Astrocyte (in vitro differentiated cells and primary cell): ENCODE measurements at regions not wholly inside any gene's neighbourhood (a gene's known extent, or its start where the extent isn't known, plus 50 kb on each side); places are given as distances from the start of the nearest gene placed in this dataset.

Experiments used
- CTCF ChIP-seq: IDR thresholded peaks from 2 replicates; pipeline ENCODE4 v1.5.1; 2011; ENCODE audit warnings: low read depth, mild to moderate bottlenecking, inconsistent platforms, low read length, moderate library complexity; ENCODE audit not compliant: insufficient read depth
- EZH2 ChIP-seq: IDR thresholded peaks from 2 replicates; pipeline ENCODE4 v1.6.1; 2012; ENCODE audit warnings: mild to moderate bottlenecking, low read length, inconsistent platforms; ENCODE audit not compliant: insufficient read depth

GRCh38 chr12:47024463-47024862 is 55.0 kb upstream of the PCED1B start:
- TF ChIP-seq CTCF (no peak), EZH2 (no peak)
